ENCODE measurements at regions not wholly inside any gene's neighbourhood (a gene's known extent, or its start where the extent isn't known, plus 50 kb on each side); places are given as distances from the start of the nearest gene placed in this dataset.
A peak's percentile ranks its signal among the peaks of the same experiment; 100 is the strongest.

DNA sequence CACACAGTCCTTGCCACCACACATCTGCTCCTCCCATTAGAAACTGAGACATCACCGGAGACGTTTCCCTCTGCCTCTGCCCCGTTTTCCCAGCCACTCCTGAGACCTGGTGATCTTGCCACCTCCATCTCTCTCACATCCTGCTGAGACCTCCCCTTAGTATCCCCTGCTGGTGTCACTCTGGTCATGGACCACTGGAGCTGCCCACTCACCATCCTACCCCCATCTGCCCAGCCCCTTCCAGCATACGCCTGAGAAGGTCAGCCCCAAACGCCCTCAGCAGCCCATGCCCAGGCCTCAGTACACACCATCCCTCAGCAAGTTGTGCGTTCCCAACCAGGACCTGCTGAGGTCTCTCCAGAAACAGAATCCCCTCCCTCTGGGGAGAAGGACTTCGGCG lies 64.3 kb downstream of the SHANK2 start:
- peaks cover 0 to 2% of the 10 kb centered on the region in 2 donors for H3K9me3 ChIP-seq
- no peak overlapping the region for H3K4me3 ChIP-seq
- TF ChIP-seq, protein P1, sequence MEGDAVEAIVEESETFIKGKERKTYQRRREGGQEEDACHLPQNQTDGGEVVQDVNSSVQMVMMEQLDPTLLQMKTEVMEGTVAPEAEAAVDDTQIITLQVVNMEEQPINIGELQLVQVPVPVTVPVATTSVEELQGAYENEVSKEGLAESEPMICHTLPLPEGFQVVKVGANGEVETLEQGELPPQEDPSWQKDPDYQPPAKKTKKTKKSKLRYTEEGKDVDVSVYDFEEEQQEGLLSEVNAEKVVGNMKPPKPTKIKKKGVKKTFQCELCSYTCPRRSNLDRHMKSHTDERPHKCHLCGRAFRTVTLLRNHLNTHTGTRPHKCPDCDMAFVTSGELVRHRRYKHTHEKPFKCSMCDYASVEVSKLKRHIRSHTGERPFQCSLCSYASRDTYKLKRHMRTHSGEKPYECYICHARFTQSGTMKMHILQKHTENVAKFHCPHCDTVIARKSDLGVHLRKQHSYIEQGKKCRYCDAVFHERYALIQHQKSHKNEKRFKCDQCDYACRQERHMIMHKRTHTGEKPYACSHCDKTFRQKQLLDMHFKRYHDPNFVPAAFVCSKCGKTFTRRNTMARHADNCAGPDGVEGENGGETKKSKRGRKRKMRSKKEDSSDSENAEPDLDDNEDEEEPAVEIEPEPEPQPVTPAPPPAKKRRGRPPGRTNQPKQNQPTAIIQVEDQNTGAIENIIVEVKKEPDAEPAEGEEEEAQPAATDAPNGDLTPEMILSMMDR (IDR thresholded peaks at IDR 0.05): no peak
- no peak for ATAC-seq
- no peaks in the 10 kb centered on the region for H3K4me1 ChIP-seq
- DNase-seq: peak in 1 of 4 donors; percentile 11
- no peaks in the 10 kb centered on the region for H3K36me3 ChIP-seq
- no peaks in the 10 kb centered on the region for H3K27me3 ChIP-seq
- intact Hi-C loops (cut with DNase I): no loop called here
- no peak overlapping the region for H3K27ac ChIP-seq

DNA sequence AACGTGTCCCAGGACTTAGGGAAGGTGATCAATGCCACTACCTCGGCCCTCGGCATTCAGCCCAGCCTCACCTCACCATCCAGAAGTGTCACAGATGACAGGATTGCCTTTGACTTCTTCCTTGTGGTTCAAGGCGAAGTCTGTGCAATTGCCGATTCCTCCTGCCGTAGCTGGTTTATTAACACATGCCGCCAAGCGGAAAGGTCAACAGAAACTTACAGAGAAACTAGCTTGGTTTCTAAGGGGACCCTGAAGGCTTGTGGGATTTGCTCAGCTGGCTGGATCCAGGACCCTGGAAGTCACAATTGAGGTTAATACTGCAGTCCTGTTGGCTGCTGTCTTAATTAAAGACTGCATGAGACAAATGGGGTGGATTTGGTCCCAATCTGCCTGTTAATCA lies 65.6 kb downstream of the SHANK2 start:
- no peak overlapping the region for H3K4me3 ChIP-seq
- no peak overlapping the region for H3K27ac ChIP-seq
- H3K4me1 ChIP-seq: no peaks in the 10 kb centered on the region
- no peaks in the 10 kb centered on the region for H3K36me3 ChIP-seq
- H3K27me3 ChIP-seq: no peaks in the 10 kb centered on the region
- H3K9me3 ChIP-seq: peaks cover 0 to 2% of the 10 kb centered on the region in 2 donors
- intact Hi-C loops (cut with DNase I): no loop called here
- ATAC-seq: no peak
- DNase-seq: peak in 1 of 4 donors; percentile 2
- TF ChIP-seq, protein P1 (IDR thresholded peaks at IDR 0.05): no peak

DNA sequence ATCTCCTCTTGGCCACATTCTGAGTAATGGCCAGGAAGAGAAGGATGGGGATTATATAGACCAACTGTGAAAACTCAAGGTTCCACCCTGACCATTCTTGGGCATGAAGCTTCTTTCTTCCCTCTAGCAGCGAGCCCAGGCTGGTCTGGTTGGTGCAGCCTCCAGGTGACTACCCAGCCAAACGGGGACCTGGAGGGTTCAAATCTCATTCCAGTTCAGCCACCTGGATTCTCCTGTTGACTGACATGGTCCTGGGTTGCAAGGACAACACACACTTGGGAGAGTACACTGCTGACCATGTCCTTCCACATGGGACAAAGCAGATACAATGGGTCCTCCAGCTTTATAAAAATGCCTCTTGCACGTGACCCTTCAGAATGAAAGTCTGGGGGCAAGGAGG lies 67.0 kb downstream of the SHANK2 start:
- Histone ChIP-seq H3K27me3 (no peaks in the 10 kb centered on the region), H3K36me3 (no peaks in the 10 kb centered on the region), H3K9me3 (peaks cover 0 to 2% of the 10 kb centered on the region in 2 donors), H3K4me1 (no peaks in the 10 kb centered on the region), H3K4me3 (no peak overlapping the region), H3K27ac (no peak overlapping the region)
- DNase-seq (peak in 1 of 4 donors; percentile 14), ATAC-seq (no peak)
- TF ChIP-seq, protein P1 (IDR thresholded peaks at IDR 0.05): no peak
- intact Hi-C loops (cut with DNase I): no loop called here

DNA sequence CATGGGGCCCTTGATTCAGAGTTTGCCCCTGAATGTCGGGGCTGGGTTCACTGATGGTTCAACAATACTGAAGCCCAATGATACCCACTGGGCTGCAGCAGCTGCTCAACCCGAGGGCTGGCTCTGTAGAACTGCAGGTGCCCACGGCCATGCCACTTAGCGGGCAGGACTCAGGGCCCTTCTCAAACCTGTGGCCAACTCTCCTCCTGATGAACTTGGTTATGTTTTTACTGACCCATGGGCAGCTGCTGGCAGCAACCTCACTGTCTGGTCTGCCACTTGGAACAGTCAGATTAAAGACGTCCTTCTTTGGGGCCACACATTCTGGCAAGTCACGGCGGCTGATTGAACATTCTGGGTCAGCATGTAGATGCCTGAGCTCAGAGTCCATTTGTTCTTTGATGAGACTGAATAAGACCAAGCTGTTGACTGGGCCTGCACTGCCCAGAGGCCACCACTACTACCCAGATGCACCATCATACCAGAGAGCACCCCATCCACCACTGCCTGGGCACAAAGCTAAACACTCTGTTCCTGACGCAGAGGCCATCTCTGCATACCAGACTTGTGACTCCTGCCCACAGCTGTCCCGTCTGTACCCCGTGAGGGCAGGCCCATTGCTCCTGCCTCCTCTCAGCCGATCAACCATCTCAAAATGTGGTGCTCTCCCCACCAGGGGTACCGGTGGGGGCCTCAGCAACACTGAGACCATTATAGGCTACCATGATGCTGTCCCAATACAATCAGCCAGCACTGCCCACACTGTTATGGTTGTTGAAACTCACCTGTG lies 67.8 kb downstream of the SHANK2 start:
- intact Hi-C loops (cut with DNase I): no loop called here
- no peaks in the 10 kb centered on the region for H3K27me3 ChIP-seq
- DNase-seq: peak in 1 of 4 donors; percentile 18
- no peak overlapping the region for H3K4me3 ChIP-seq
- peaks cover 0 to 2% of the 10 kb centered on the region in 2 donors for H3K9me3 ChIP-seq
- no peaks in the 10 kb centered on the region for H3K36me3 ChIP-seq
- no peaks in the 10 kb centered on the region for H3K4me1 ChIP-seq
- TF ChIP-seq, protein P1 (IDR thresholded peaks at IDR 0.05): no peak
- ATAC-seq: no peak
- no peak overlapping the region for H3K27ac ChIP-seq

DNA sequence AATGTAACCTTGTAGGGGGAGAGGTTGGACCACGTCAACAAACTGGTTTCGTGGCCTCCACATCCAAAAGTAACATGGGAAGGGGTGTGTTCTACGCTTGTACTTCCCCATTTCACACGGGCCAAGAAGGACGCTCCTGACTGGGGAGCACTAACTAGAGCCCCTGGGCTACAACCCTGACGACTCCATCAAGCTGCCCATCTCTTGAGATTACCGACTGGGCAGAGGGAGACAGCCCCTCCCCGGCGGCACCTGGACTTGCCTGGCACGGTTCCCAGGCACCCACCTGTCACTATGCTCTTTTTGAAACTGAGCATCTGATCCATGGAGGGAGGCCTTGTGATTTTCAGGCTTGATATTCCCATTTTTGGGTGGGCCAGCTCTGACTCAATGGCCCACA lies 68.5 kb downstream of the SHANK2 start:
- Histone ChIP-seq H3K27me3 (no peaks in the 10 kb centered on the region), H3K9me3 (peaks cover 0 to 2% of the 10 kb centered on the region in 2 donors), H3K27ac (no peak overlapping the region), H3K4me3 (no peak overlapping the region), H3K4me1 (no peaks in the 10 kb centered on the region), H3K36me3 (no peaks in the 10 kb centered on the region)
- intact Hi-C loops (cut with DNase I): no loop called here
- DNase-seq (peak in 1 of 4 donors; percentile 3), ATAC-seq (no peak)
- TF ChIP-seq, protein P1 (IDR thresholded peaks at IDR 0.05): no peak
